GM18502 (cell line): ENCODE measurements at regions not wholly inside any gene's neighbourhood (a gene's known extent, or its start where the extent isn't known, plus 50 kb on each side); places are given as distances from the start of the nearest gene placed in this dataset.

Experiments used
- ATAC-seq: cut with Tn5 transposase; IDR thresholded peaks from one replicate; pipeline ENCODE4 v1.9.1; 2021; ENCODE audit warnings: mild to moderate bottlenecking; ENCODE audit not compliant: unreplicated experiment, poor library complexity

GRCh38 chr12:98405805-98406366, 109.5 kb upstream of the TMPO start:
- no peak for ATAC-seq

- ATAC-seq = no peak
These were observed 109.0 kb upstream of the TMPO start for GRCh38 chr12:98406378-98406777.

- ATAC-seq = no peak
These were observed 106.7 kb upstream of the TMPO start for GRCh38 chr12:98408681-98409080.

GRCh38 chr12:98409548-98409947, 105.8 kb upstream of the TMPO start:
- ATAC-seq = no peak

- no peak for ATAC-seq
These were observed 105.0 kb upstream of the TMPO start for GRCh38 chr12:98410356-98410755.

GRCh38 chr12:98416845-98417244, 98.5 kb upstream of the TMPO start:
- ATAC-seq = no peak

- no peak for ATAC-seq
These were observed 98.1 kb upstream of the TMPO start for GRCh38 chr12:98417266-98417665.

- ATAC-seq = peak; percentile 82
These were observed 96.9 kb upstream of the TMPO start for GRCh38 chr12:98418357-98419075.

- no peak for ATAC-seq
These were observed 96.2 kb upstream of the TMPO start for GRCh38 chr12:98419081-98419794.

GRCh38 chr12:98419795-98420404, 95.5 kb upstream of the TMPO start:
- no peak for ATAC-seq

- ATAC-seq = no peak
These were observed 94.9 kb upstream of the TMPO start for GRCh38 chr12:98420461-98420860.

GRCh38 chr12:98421316-98421715, 94.1 kb upstream of the TMPO start:
- no peak for ATAC-seq

- no peak for ATAC-seq
These were observed 93.0 kb upstream of the TMPO start for GRCh38 chr12:98422359-98422758.

GRCh38 chr12:98422812-98423211, 92.6 kb upstream of the TMPO start:
- no peak for ATAC-seq

- ATAC-seq = no peak
These were observed 91.4 kb upstream of the TMPO start for GRCh38 chr12:98423963-98424362.

GRCh38 chr12:98424726-98425401, 90.5 kb upstream of the TMPO start:
- peak; percentile 94 for ATAC-seq

- no peak for ATAC-seq
These were observed 89.5 kb upstream of the TMPO start for GRCh38 chr12:98425859-98426258.

GRCh38 chr12:98431089-98431488, 84.3 kb upstream of the TMPO start:
- ATAC-seq = no peak

GRCh38 chr12:98437166-98437565, 78.2 kb upstream of the TMPO start:
- ATAC-seq = no peak

- ATAC-seq = no peak
These were observed 77.4 kb upstream of the TMPO start for GRCh38 chr12:98437806-98438595.
